Esophagus muscularis mucosa (tissue), 3 donors: ENCODE measurements at regions not wholly inside any gene's neighbourhood (a gene's known extent, or its start where the extent isn't known, plus 50 kb on each side); places are given as distances from the start of the nearest gene placed in this dataset.

Source experiments
- POLR2AphosphoS5 ChIP-seq, 2 donors: sonication (generic); formaldehyde crosslinking; IDR thresholded peaks; one replicate each; pipeline ENCODE4 v1.6.1; 2017; ENCODE audit warnings: antibody characterized with exemption in 2 of 2
- TF ChIP-seq, protein P1 (sequence below), 3 experiments: fragments of 200-600 bp in 2 of 3; fragments of 450-650 bp in 1 of 3; sonication (generic) in 2 of 3; IDR thresholded peaks; one replicate each; pipeline ENCODE4 v1.5.1; 2017 to 2019; ENCODE audit warnings: antibody characterized with exemption in 3 of 3, mild to moderate bottlenecking in 2 of 3, moderate library complexity in 1 of 3

DNA sequence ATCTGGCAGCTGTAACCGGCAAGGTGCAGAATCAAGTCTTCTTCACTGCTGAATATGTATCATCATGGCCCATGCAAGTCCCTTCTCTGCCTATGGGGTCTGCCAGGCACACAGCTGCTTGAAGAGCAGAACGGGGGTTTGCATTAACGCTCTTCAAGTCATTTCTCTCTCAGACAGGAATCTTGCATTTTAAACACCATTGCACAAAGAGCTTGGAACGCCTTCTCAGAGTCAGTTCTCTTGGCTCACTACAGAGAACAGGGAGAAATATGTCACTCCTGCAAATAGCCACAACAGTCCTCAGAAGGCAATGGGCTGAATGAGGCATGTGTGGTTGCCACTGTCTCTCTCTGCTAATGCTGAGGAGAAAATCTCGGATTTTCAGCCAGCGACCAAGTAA lies 2173.5 kb upstream of the PIK3C3 start:
- TF ChIP-seq POLR2AphosphoS5 (IDR thresholded peaks at IDR 0.05), result no peak
- TF ChIP-seq, protein P1, sequence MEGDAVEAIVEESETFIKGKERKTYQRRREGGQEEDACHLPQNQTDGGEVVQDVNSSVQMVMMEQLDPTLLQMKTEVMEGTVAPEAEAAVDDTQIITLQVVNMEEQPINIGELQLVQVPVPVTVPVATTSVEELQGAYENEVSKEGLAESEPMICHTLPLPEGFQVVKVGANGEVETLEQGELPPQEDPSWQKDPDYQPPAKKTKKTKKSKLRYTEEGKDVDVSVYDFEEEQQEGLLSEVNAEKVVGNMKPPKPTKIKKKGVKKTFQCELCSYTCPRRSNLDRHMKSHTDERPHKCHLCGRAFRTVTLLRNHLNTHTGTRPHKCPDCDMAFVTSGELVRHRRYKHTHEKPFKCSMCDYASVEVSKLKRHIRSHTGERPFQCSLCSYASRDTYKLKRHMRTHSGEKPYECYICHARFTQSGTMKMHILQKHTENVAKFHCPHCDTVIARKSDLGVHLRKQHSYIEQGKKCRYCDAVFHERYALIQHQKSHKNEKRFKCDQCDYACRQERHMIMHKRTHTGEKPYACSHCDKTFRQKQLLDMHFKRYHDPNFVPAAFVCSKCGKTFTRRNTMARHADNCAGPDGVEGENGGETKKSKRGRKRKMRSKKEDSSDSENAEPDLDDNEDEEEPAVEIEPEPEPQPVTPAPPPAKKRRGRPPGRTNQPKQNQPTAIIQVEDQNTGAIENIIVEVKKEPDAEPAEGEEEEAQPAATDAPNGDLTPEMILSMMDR (IDR thresholded peaks at IDR 0.05), result no peak
